Mesenchymal stem cell (in vitro differentiated cells and primary cell): ENCODE measurements at regions not wholly inside any gene's neighbourhood (a gene's known extent, or its start where the extent isn't known, plus 50 kb on each side); places are given as distances from the start of the nearest gene placed in this dataset.
"Not testable (repeated sequence)": the region's sequence is repeated elsewhere in the genome, so short reads cannot be mapped to it uniquely, and the experiment has no call there.

Source experiments
- DNase-seq: peaks from one replicate; pipeline ENCODE4 v3.0.0-alpha.2; 2013
- H2AFZ ChIP-seq: one replicate; pipeline ENCODE4 v1.6.1; 2013; ENCODE audit warnings: low read depth, mild to moderate bottlenecking, control low read depth, inconsistent platforms, low read length, moderate library complexity
- H2AK5ac ChIP-seq: 2 replicates; pipeline ENCODE4 v1.6.1; 2013; ENCODE audit warnings: low read length, moderate library complexity, mild to moderate bottlenecking, inconsistent platforms; ENCODE audit not compliant: severe bottlenecking
- H2BK120ac ChIP-seq: one replicate; pipeline ENCODE4 v1.6.1; 2013; ENCODE audit warnings: low read depth, mild to moderate bottlenecking, inconsistent platforms, low read length, moderate library complexity
- H2BK12ac ChIP-seq, 2 experiments: one replicate each; pipeline ENCODE4 v1.6.1; 2013; ENCODE audit warnings: inconsistent platforms in 2 of 2, low read length in 2 of 2, mild to moderate bottlenecking in 2 of 2, moderate library complexity in 2 of 2, control low read depth in 1 of 2
- H2BK15ac ChIP-seq: one replicate; pipeline ENCODE4 v1.6.1; 2013; ENCODE audit warnings: mild to moderate bottlenecking, low read depth, inconsistent platforms; ENCODE audit not compliant: poor library complexity, severe bottlenecking
- H2BK5ac ChIP-seq: 2 replicates; pipeline ENCODE4 v1.6.1; 2013; ENCODE audit warnings: low read depth, mild to moderate bottlenecking, low read length, control low read depth, inconsistent platforms; ENCODE audit not compliant: poor library complexity, severe bottlenecking
- H3K14ac ChIP-seq, 2 experiments: one replicate each; pipeline ENCODE4 v1.6.1; 2013; ENCODE audit warnings: inconsistent platforms in 2 of 2, low read length in 2 of 2, control low read depth in 1 of 2, mild to moderate bottlenecking in 1 of 2, moderate library complexity in 1 of 2
- H3K18ac ChIP-seq, 2 experiments: one replicate each; pipeline ENCODE4 v1.6.1; 2013; ENCODE audit warnings: inconsistent platforms in 2 of 2, low read length in 2 of 2, control low read depth in 1 of 2, low read depth in 1 of 2, mild to moderate bottlenecking in 1 of 2
- H3K23ac ChIP-seq, 2 experiments: one replicate each; pipeline ENCODE4 v1.6.1; 2013; ENCODE audit warnings: inconsistent platforms in 2 of 2, low read length in 2 of 2, mild to moderate bottlenecking in 2 of 2, moderate library complexity in 2 of 2, control low read depth in 1 of 2
- H3K27ac ChIP-seq: 2 replicates; pipeline ENCODE4 v1.5.1; 2013; ENCODE audit warnings: mild to moderate bottlenecking, moderate library complexity, low read length, control low read depth, inconsistent platforms; ENCODE audit not compliant: poor library complexity, severe bottlenecking
- H3K27me3 ChIP-seq, 2 experiments: 2 replicates each; pipeline versions ENCODE4 v1.6.1 to v1.7.0; 2013; ENCODE audit warnings: low read length in 2 of 2, mild to moderate bottlenecking in 2 of 2, moderate library complexity in 2 of 2, control low read depth in 1 of 2, inconsistent platforms in 1 of 2; ENCODE audit not compliant: control insufficient read depth in 1 of 2, insufficient read depth in 1 of 2
- H3K36me3 ChIP-seq, 2 experiments: 2 replicates each; pipeline versions ENCODE4 v1.6.1 to v1.7.0; 2013; ENCODE audit warnings: low read length in 2 of 2, control low read depth in 1 of 2, inconsistent platforms in 1 of 2, low read depth in 1 of 2, mild to moderate bottlenecking in 1 of 2; ENCODE audit not compliant: insufficient read depth in 2 of 2, control insufficient read depth in 1 of 2
- H3K4ac ChIP-seq, 2 experiments: one replicate each; pipeline ENCODE4 v1.6.1; 2013; ENCODE audit warnings: inconsistent platforms in 2 of 2, low read length in 2 of 2, mild to moderate bottlenecking in 2 of 2, moderate library complexity in 2 of 2, control low read depth in 1 of 2, low read depth in 1 of 2
- H3K4me1 ChIP-seq: 2 replicates; pipeline ENCODE4 v1.6.1; 2013; ENCODE audit warnings: low read depth, low read length, control low read depth; ENCODE audit not compliant: control insufficient read depth, insufficient read depth
- H3K4me2 ChIP-seq: 2 replicates; pipeline ENCODE4 v1.6.1; 2013; ENCODE audit warnings: low read length, mild to moderate bottlenecking, inconsistent platforms; ENCODE audit not compliant: poor library complexity, severe bottlenecking
- H3K4me3 ChIP-seq, 2 experiments: 2 replicates each; pipeline versions ENCODE4 v1.5.1 to v1.7.0; 2013; ENCODE audit warnings: low read length in 2 of 2, mild to moderate bottlenecking in 2 of 2, control low read depth in 1 of 2, low read depth in 1 of 2; ENCODE audit not compliant: insufficient read depth in 1 of 2
- H3K79me1 ChIP-seq: replicated peaks from 2 replicates; pipeline ENCODE4 v1.6.1; 2013; ENCODE audit warnings: mild to moderate bottlenecking, control low read depth, low read length, inconsistent platforms; ENCODE audit not compliant: poor library complexity, severe bottlenecking
- H3K9ac ChIP-seq: 2 replicates; pipeline ENCODE4 v1.7.0; 2013; ENCODE audit warnings: mild to moderate bottlenecking, low read length, moderate library complexity
- H3K9me3 ChIP-seq: 2 replicates; pipeline ENCODE4 v1.7.0; 2013; ENCODE audit warnings: mild to moderate bottlenecking, low read length; ENCODE audit not compliant: control insufficient read depth
- H4K8ac ChIP-seq: one replicate; pipeline ENCODE4 v1.6.1; 2013; ENCODE audit warnings: inconsistent platforms, mild to moderate bottlenecking, low read length, moderate library complexity
- H4K91ac ChIP-seq: one replicate; pipeline ENCODE4 v1.6.1; 2013; ENCODE audit warnings: mild to moderate bottlenecking, low read length, inconsistent platforms
- WGBS: methylation state at CpG from one replicate; pipeline ENCODE4 v1.1.7; 2013; ENCODE audit warnings: mixed read lengths; 5-methylcytosine and 5-hydroxymethylcytosine counted together

- not testable (repeated sequence) for H3K14ac ChIP-seq, H3K79me1 ChIP-seq, H3K27me3 ChIP-seq, H3K4me3 ChIP-seq, H2AFZ ChIP-seq, H4K8ac ChIP-seq, H3K4ac ChIP-seq, H2BK15ac ChIP-seq, H2AK5ac ChIP-seq, H2BK120ac ChIP-seq, DNase-seq, H3K9me3 ChIP-seq, H3K27ac ChIP-seq, H3K9ac ChIP-seq, H2BK5ac ChIP-seq, H3K23ac ChIP-seq, H3K18ac ChIP-seq, H3K36me3 ChIP-seq, H2BK12ac ChIP-seq, H3K4me2 ChIP-seq, H4K91ac ChIP-seq
- H3K4me1 ChIP-seq = peaks cover 10% of the 10 kb centered on the region
- 97% methylated on average over 23 of the region's 27 CpGs for WGBS
Observed at GRCh38 chr6:6762566-6762965, 174.0 kb downstream of the LY86 start.

- H3K23ac ChIP-seq = no peak overlapping the region
- H3K4ac ChIP-seq = no peak overlapping the region
- H2BK15ac ChIP-seq = no peak overlapping the region
- no peak overlapping the region for H3K14ac ChIP-seq
- H3K27ac ChIP-seq = no peak overlapping the region
- no peak overlapping the region for H3K9ac ChIP-seq
- 80% methylated on average over 3 of the region's 3 CpGs for WGBS
- H2BK12ac ChIP-seq = no peak overlapping the region
- no peak overlapping the region for H3K18ac ChIP-seq
- H3K36me3 ChIP-seq = no peaks in the 10 kb centered on the region
- H3K27me3 ChIP-seq = peaks cover 5 to 9% of the 10 kb centered on the region in 2 experiments
- no peak overlapping the region for H2AK5ac ChIP-seq
- no peak overlapping the region for H2BK120ac ChIP-seq
- H3K4me1 ChIP-seq = peaks cover 5% of the 10 kb centered on the region
- no peak overlapping the region for H3K4me2 ChIP-seq
- H4K91ac ChIP-seq = no peak overlapping the region
- H2AFZ ChIP-seq = no peak overlapping the region
- no peak overlapping the region for H2BK5ac ChIP-seq
- no peak for DNase-seq
- no peaks in the 10 kb centered on the region for H3K9me3 ChIP-seq
- no peak overlapping the region for H4K8ac ChIP-seq
- no peak overlapping the region for H3K4me3 ChIP-seq
- H3K79me1 ChIP-seq = no peaks in the 10 kb centered on the region
Observed at GRCh38 chr6:6764764-6765434, 176.4 kb downstream of the LY86 start.

GRCh38 chr6:6766230-6766905 is 177.8 kb downstream of the LY86 start:
- Histone ChIP-seq H4K91ac (no peak overlapping the region), H3K4ac (peak overlapping the region in 1 of 2 experiments; percentile 37), H2BK15ac (no peak overlapping the region), H2AFZ (no peak overlapping the region), H3K18ac (no peak overlapping the region), H3K4me1 (peaks cover 5% of the 10 kb centered on the region), H3K79me1 (no peaks in the 10 kb centered on the region), H3K27me3 (peaks cover 5% of the 10 kb centered on the region in 2 experiments), H3K4me3 (no peak overlapping the region), H2BK120ac (no peak overlapping the region), H3K4me2 (no peak overlapping the region), H3K36me3 (no peaks in the 10 kb centered on the region), H2BK12ac (no peak overlapping the region), H3K27ac (peak overlapping the region; percentile 43), H3K9me3 (no peaks in the 10 kb centered on the region), H3K14ac (no peak overlapping the region), H3K23ac (no peak overlapping the region), H2AK5ac (no peak overlapping the region), H3K9ac (no peak overlapping the region), H2BK5ac (no peak overlapping the region), H4K8ac (no peak overlapping the region)
- WGBS = 91% methylated on average over 6 of the region's 6 CpGs
- DNase-seq = no peak

- no peak overlapping the region for H3K23ac ChIP-seq
- H2BK5ac ChIP-seq = no peak overlapping the region
- H3K36me3 ChIP-seq = no peaks in the 10 kb centered on the region
- peaks cover 5% of the 10 kb centered on the region in 2 experiments for H3K27me3 ChIP-seq
- H3K9ac ChIP-seq = no peak overlapping the region
- H4K8ac ChIP-seq = no peak overlapping the region
- no peak overlapping the region for H2AK5ac ChIP-seq
- H4K91ac ChIP-seq = no peak overlapping the region
- no peak overlapping the region for H3K4me2 ChIP-seq
- WGBS = 84% methylated on average over 1 of the region's 1 CpG
- H3K4ac ChIP-seq = no peak overlapping the region
- no peak overlapping the region for H3K14ac ChIP-seq
- no peak for DNase-seq
- H2AFZ ChIP-seq = no peak overlapping the region
- no peak overlapping the region for H2BK120ac ChIP-seq
- no peak overlapping the region for H3K27ac ChIP-seq
- H3K79me1 ChIP-seq = no peaks in the 10 kb centered on the region
- H3K4me3 ChIP-seq = no peak overlapping the region
- H3K9me3 ChIP-seq = no peaks in the 10 kb centered on the region
- no peak overlapping the region for H3K18ac ChIP-seq
- peaks cover 5% of the 10 kb centered on the region for H3K4me1 ChIP-seq
- no peak overlapping the region for H2BK15ac ChIP-seq
- no peak overlapping the region for H2BK12ac ChIP-seq
Observed at GRCh38 chr6:6769466-6769865, 180.9 kb downstream of the LY86 start.
